GM12875 (cell line): ENCODE measurements at regions not wholly inside any gene's neighbourhood (a gene's known extent, or its start where the extent isn't known, plus 50 kb on each side); places are given as distances from the start of the nearest gene placed in this dataset.

Experiments
- H3K4me3 ChIP-seq: one replicate; pipeline ENCODE4 v1.5.1; 2011; ENCODE audit warnings: low read depth, low read length, control low read depth
- CTCF ChIP-seq: IDR thresholded peaks from 2 replicates; pipeline ENCODE4 v1.5.1; 2011; ENCODE audit warnings: low read depth, mild to moderate bottlenecking, control low read depth, inconsistent platforms, low read length, moderate library complexity, borderline replicate concordance; ENCODE audit not compliant: insufficient read depth

DNA sequence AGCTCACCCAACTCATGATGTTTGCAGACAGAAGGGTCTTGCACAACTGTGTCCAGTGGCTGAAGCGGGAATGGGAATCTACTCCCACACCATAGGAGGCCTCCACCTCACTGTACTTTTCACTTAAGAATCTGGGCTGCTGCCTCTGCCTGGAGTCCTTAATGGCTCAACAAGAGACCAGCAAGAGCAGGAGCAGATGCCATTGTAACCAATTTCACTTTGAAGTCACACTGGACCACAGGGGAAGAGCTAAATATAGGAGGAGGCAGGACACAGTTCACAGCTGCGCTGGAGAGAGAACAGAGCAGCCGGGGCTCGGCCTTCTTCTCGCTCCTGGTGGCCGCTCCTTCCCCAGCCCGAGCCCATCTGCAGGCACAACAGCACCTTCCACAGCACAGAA lies 120.4 kb downstream of the SIPA1L2 start:
- H3K4me3 ChIP-seq = no peak overlapping the region
- TF ChIP-seq CTCF = no peak

- H3K4me3 ChIP-seq = no peak overlapping the region
- no peak for TF ChIP-seq CTCF
These were observed 121.7 kb downstream of the SIPA1L2 start for GRCh38 chr1:232508130-232508701.

GRCh38 chr1:232507571-232507970 lies 122.4 kb downstream of the SIPA1L2 start:
- TF ChIP-seq CTCF = no peak
- no peak overlapping the region for H3K4me3 ChIP-seq

DNA sequence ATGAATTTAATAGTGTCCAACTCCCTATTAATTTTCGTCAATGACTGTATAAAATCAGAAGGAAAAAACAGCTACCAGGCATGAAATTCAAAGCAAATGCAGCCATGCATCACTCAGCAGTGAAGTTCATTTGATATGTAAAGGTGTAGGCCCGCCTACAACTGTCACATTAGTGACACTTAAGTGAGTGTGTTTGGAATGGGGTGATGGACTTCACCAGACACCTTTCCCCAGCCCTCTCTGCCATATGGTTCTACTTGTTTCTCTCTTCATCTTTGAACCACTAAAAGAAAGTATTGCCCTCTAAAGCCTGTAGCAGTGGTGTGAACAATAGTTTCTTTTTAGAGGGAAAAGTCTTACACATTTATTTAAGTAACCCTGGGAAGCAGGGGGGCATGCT lies 124.0 kb downstream of the SIPA1L2 start:
- no peak for TF ChIP-seq CTCF
- H3K4me3 ChIP-seq = no peak overlapping the region

- no peak for TF ChIP-seq CTCF
- H3K4me3 ChIP-seq = no peak overlapping the region
These were observed 125.3 kb downstream of the SIPA1L2 start for GRCh38 chr1:232504651-232505050.

DNA sequence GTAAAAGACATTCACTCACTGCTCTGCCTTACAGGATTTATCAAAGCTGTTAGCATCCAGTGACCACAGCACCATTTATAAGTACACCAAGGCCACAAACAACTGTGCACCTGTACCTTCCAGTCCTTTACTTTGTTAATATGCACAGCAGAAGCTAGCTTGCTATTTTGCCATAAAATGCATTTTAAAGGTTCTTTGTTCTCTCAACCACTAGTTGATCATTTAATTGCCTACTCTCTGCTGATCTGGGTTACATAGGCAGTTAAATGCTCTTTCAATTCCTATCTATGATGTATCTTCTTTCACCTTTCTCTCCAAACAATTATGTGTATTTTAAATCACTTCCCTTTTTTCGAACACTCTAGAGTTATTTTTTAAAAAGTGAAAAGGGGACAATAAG lies 126.4 kb downstream of the SIPA1L2 start:
- H3K4me3 ChIP-seq = no peak overlapping the region
- no peak for TF ChIP-seq CTCF

DNA sequence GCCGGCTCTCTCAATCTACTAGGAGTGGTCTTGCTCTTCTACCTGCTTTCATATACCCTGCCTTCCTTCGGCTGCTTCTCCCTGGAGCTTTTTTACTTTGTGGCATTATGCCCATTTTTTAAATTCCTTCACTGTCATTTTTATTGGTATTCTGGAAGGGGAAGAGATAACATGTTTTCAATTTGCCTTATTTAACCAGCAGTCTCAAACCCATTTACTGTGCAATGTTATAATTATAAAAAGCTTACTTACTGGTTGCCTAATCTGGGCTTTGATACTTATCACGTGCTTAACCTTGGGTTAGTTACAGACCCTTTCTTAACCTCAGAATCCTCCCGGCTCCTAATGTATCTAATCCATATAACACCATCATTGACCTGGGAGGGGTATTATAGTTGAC lies 128.1 kb downstream of the SIPA1L2 start:
- no peak overlapping the region for H3K4me3 ChIP-seq
- TF ChIP-seq CTCF = no peak
